ENCODE measurements at regions not wholly inside any gene's neighbourhood (a gene's known extent, or its start where the extent isn't known, plus 50 kb on each side); places are given as distances from the start of the nearest gene placed in this dataset.

- DNase-seq (ENCODE audit: low read depth in 2 of 2), result no peak
Measured at GRCh38 chr13:31957772-31958171, 73.8 kb upstream of the FRY start.

- DNase-seq (ENCODE audit: low read depth in 2 of 2), result no peak
Measured at GRCh38 chr13:31962731-31963370, 68.7 kb upstream of the FRY start.

GRCh38 chr13:31963631-31964030, 67.9 kb upstream of the FRY start:
- no peak for DNase-seq (ENCODE audit: low read depth in 2 of 2)

GRCh38 chr13:31964168-31964567, 67.4 kb upstream of the FRY start:
- DNase-seq (ENCODE audit: low read depth in 2 of 2), result no peak

- DNase-seq (ENCODE audit: low read depth in 2 of 2), result no peak
Measured at GRCh38 chr13:31965361-31966066, 66.1 kb upstream of the FRY start.

- no peak for DNase-seq (ENCODE audit: low read depth in 2 of 2)
Measured at GRCh38 chr13:31967155-31967554, 64.4 kb upstream of the FRY start.

GRCh38 chr13:31968473-31968872, 63.1 kb upstream of the FRY start:
- no peak for DNase-seq (ENCODE audit: low read depth in 2 of 2)

GRCh38 chr13:31970231-31970930, 61.2 kb upstream of the FRY start:
- DNase-seq (ENCODE audit: low read depth in 2 of 2), result no peak

GRCh38 chr13:31972453-31972852, 59.1 kb upstream of the FRY start:
- DNase-seq (ENCODE audit: low read depth in 2 of 2), result no peak

GRCh38 chr13:31978021-31978420, 53.6 kb upstream of the FRY start:
- no peak for DNase-seq (ENCODE audit: low read depth in 2 of 2)

GRCh38 chr13:31980830-31981229, 50.7 kb upstream of the FRY start:
- no peak for DNase-seq (ENCODE audit: low read depth in 2 of 2)
